GM12891 (cell line): ENCODE measurements at regions not wholly inside any gene's neighbourhood (a gene's known extent, or its start where the extent isn't known, plus 50 kb on each side); places are given as distances from the start of the nearest gene placed in this dataset.

Experiments used
- POLR2A ChIP-seq: IDR thresholded peaks from 2 replicates; pipeline ENCODE4 v1.6.1; 2011; ENCODE audit warnings: low read depth, low read length, control low read depth
- POLR2AphosphoS5 ChIP-seq: IDR thresholded peaks from 2 replicates; pipeline ENCODE4 v1.6.1; 2011; ENCODE audit warnings: low read depth, low read length, control low read depth
- POU2F2 ChIP-seq: IDR thresholded peaks from 2 replicates; pipeline ENCODE4 v1.6.1; 2011; ENCODE audit warnings: low read depth, mild to moderate bottlenecking, control low read depth, low read length, moderate library complexity
- SPI1 ChIP-seq: IDR thresholded peaks from 2 replicates; pipeline ENCODE4 v1.6.1; 2011; ENCODE audit warnings: low read depth, low read length, control low read depth

- TF ChIP-seq POLR2AphosphoS5 (no peak), POLR2A (no peak), SPI1 (no peak), POU2F2 (no peak)
These were observed 894.0 kb upstream of the FRG1 start for GRCh38 chr4:189046642-189047041.
